ENCODE measurements at regions not wholly inside any gene's neighbourhood (a gene's known extent, or its start where the extent isn't known, plus 50 kb on each side); places are given as distances from the start of the nearest gene placed in this dataset.

DNA sequence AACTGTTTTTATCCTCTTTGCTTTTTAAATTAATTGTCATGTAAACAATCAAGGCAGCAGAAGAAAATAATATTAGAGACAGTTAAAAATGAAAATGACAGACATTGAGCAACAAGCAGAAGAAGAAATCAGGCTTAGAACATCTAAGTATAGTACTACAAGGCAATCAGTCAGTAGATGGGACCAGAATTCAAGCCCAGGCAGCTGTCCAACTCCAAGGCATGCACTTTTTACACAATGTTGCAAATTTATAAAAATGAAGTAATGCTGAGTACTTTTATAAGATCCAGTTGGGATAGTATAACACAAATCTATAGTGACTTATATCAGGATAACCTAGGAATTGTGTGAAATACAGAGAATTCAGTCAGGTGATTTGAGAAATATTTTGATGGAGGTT, 2815.8 kb downstream of the PCDH9 start:
- no peak for DNase-seq

DNA sequence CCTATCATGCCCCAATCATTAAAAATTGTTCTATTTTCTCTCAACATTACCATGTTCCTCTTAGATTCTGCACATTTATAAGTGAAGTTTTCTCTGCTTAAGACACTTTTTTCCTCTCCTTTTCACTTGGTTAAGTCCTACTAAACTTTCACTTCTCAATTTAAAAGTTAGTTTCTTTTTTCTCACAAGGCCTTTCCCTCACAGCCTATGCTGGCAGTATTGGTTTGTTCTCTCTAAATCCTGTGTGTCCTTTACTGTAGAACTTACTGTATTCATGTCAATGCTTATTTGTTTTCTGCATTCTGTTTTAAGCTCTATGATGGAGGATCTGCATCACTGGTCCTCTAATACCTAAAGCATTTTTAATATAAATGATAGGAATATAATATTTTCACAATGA, 2816.6 kb downstream of the PCDH9 start:
- DNase-seq: no peak

DNA sequence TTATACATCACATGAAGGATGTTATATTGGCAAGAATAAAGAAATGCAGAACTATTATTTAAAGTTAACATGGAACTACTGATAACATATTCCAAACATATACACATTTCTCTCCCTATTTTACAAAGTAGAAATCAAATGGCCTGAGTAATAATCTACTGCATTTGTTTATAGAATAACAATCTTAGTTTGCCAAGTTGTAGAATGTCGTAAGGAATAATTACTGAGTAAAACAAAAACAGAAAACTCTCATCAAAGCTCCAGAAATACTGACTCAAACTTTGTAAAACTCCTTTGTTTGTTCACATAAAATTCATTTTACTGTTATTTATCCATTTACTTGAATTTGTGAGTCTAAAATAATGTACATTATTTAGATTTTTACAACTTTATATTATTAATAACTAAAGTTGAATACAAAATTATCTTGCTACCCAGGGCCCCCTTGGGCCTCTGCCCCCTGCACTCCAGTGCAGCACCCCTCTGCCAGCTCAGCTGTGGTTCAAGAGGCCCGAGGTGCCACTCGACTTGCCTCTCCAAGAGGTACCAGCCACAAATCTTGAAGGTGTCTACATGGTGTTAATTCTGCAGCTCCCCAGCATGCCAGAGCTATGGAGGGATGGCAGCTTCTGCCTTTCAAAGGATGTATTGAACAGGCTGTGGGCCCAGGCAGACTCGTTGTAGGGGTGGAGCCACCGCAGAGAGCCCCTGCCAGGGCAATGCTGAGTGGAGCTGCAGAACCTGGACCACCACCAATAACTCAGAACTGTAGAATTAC, 2819.7 kb downstream of the PCDH9 start:
- DNase-seq: no peak

DNA sequence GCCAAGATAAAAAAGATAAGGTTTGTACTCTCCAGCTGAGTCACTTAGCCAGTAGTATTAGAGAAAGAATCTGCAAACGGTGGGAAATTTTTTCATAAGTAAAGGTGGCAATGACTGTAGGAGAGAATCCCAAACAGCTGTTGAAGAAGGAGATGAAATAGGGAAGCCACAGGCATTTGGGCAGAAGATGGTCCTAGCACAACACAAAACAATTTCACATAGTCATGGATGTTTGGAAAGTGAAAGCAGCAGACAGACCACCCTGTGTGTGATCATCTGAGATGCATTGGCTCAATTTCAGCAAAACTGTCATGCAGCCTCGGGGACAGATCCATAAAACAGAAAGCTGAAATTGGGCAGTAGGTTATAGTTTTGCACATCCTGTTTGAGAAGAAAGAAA, 2832.4 kb downstream of the PCDH9 start:
- no peak for DNase-seq

DNA sequence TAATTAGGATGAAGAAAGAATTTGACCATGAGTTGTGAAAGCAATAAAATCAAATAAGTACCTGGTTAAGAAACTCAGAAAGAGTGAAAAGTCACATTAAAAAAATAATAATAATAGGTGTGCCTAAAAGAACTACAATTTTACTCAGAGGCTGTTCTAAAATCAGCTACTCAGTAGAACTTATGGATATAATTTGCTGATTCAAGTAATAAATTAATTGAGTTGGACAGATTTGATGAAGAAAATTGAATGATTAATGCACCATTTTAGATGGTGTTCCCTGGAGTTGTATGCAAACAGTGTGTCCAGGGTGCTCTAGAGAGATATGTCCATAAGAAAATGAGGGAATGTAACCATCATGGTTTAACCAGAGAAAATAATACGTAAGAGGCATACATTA, 2852.5 kb downstream of the PCDH9 start:
- no peak for DNase-seq

DNA sequence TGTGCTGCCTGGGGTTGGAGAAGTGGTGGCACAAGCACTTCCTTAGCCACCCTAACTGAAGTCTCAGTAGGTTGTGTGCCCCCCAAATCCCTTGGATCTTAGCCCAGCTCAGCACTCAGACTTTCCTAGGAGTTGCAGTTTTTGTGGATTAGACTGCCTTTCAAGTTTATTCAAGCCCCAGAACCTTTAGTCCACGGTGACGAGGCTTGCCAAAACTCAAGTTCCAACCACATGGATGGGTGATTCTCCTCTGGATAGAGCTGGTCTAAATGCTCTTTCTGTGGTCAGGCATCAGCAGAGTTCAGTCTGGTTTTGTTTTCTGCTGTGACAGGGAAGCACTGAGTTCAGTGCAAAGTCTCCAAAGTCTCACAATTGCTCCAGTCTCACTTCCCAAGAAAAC, 2858.7 kb downstream of the PCDH9 start:
- no peak for DNase-seq

DNA sequence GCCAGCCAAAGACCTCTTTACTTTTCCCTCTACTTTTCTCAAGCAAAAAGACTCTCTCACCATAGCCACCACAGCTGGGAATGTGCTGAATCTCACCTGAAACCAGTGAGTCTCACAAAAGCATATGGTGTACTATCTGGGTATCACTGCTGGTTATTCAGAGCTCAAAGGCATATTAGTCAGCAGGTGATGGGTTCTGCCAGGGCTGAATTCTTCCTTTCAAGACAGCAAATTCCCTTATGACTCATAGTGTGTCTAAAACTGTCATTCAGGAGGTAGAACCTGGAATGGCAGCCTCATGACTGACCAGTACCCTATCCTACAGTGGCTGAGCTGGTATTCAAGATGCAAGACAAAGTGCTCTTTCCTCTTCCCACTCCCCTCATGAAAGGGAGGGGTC, 2859.1 kb downstream of the PCDH9 start:
- no peak for DNase-seq

DNA sequence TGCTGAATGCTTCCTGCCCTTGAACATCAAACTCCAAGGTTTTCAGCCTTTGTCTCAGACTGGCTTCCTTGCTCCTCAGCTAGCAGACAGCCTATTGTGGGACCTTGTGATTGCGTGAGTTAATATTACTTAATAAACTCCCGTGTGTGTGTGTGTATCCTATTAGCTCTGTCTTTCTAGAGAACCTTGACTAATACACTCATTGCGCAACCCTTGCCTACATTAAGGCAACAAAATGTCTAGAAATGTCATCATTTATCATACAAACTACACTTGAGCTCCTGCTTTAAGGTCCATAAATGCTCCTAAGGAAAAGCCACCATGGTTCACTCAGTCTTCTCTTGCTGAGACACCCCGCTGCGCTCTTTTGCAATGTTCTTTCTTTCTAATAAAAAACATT, 2861.0 kb downstream of the PCDH9 start:
- DNase-seq: no peak

DNA sequence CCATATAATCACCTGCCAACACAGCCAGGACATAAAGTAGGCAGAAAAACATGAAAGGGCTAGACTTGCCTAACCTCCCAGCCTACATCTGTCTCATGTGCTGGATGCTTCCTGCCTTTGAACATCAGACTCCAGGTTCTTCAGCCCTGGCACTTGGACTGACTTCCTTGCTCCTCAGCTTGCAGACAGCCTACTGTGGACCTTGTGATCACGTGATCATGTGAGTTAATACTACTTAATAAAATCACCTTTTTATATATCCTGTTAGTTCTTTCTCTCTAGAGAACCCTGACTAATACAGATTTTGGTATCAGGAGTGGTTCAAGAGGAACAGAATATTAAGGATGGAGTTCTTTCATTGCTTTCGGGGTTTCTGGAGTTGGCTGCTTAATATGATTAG, 2867.6 kb downstream of the PCDH9 start:
- no peak for DNase-seq

DNA sequence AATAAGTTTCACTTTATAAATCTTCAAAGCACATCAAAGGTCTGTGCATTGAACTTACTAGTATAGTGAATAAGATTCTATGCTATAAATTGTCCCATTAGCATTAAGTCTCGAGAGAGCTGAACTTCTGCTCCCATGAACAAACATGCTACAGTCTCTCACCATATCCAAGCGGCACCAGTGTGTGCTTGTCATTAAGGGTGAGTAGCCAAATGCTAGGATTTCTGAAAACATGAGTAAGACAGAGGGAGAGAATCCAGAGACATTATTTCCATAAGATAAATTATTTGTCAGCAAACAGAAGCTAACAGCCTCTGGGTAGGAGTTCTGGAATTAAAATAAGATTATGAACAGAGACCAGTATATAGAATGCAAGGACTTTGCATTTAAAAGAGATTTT, 2882.5 kb downstream of the PCDH9 start:
- no peak for DNase-seq

DNA sequence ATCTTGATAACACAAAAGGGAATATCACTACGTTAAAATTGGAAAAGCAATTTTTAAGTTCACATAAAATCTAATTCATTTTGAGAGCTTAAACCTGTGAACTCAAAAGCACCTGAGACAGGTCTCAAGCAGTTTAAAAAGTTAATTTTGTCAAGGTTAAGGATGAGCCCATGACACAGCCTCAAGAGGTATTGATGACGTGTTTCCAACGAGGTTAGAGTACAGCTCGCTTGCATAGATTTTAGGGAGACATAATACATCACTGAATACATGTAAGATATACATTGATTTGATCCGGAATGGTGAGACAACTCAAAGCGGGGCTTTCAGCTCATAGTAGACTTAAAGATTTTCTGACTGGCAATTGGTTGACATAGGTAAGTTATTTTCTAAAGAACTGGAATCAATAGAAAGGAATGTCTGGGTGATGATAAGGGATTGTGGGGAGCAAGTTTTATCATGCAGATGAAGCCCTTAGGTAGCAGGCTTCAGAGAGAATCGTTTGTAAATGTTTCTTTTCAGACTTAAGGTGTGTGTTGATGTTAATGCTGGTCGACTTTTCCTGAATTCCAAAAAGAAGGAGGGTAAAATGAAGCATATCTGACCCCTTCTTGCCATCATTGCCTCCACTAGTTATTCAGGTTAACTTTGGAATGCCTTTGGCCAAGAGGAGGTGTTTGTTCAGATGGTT, 2890.6 kb downstream of the PCDH9 start:
- DNase-seq: no peak

DNA sequence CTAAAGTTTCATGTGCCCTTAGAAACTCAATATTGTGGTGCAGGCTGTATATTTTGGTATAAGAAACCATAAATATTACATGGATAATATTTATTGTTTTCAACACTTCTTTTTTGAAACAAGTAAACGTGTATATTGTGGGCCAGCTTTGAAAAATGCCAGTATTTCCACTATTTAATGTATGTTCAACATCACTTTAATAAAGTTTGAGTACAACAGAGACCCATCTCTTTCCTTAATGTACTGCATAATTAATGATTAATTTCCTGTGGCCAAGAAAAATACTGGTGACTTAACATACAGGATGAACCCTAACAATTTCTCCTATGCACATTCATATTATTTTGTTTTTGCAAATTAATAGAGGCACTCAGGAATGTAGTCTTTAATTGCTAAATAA, 2891.5 kb downstream of the PCDH9 start:
- no peak for DNase-seq

DNA sequence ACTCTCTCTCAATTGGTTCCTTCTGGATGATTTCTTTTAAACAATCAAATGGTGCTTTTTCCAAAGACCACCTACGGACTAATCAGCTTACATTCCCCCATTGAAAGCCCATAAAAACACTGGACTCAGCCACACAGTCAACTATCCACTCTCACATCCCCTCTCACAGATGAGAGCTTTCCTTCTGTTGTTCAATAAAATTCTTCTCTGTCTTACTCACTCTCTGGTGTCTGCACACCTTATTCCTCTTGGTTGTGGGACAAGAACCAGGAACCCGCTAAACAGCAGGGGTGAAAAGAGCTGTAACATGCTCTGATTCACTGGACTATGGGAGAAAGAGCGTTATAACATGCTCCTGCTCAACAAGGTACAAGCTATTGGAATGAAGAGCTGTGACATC, 2896.2 kb downstream of the PCDH9 start:
- no peak for DNase-seq

DNA sequence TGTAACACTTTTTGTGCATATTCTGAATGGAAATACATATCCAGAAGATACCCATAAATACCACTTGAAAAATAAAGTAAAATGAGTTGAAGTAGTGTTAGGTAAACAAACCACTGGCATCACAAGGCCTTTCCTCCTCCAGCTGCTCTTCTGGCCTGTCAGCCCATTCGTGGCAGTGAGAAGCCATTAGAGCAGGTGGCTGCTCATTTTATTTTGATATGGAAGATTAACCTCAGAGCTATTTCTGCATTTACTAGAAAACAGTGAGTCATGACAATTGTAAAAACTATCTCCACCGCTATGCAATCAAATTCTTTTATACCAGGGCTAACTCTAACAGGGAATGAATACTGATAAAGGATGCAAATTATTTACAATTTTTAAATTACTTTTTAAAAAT, 2898.1 kb downstream of the PCDH9 start:
- DNase-seq: no peak

DNA sequence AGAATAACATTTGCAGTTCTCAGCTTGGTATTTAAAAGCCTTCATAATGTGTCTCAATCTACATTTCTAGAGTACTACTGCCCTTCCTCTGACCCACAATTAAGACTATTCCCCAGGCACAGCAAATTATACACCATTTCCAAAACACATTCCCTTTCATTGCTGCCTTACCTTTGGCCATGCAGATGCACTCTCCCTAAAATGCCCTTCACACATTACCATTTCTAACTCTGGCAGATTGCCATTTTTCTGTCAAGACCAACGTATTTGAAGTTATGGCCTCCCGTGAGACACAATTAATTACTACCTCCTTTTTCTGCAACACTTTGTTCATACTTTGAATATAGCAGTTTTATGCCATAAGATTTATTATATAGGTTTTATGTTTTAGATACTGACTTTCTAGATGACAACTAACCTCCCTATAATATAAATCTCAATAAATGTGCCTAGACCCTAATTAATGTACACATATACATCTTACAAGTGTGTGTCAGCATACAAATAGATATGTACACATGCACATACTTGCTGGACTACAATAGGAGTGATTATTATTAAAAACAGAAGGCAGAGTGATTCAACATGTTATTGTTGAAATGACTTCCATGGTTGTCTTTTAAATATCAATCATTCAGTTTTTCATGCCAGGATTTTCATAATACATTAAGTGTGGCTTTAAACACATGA, 2902.5 kb downstream of the PCDH9 start:
- DNase-seq: no peak

DNA sequence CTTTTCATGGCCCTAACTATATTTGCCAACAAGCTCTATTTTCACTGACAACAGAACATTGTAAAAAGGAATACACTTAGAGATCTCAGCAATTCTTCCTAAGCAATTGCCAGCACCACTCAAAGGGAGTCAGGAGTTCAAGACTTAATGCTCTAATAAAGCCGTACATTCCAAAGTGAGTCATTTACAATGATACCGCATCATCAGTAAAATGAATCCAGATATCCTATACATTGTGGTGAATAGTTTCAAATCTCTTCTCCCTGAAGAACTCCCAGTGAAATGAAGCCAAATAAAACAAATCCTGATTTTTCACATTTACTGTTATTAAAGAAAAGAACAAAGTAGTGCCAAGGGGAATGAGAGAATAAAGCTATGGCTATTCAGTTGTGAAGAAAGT, 2898.7 kb upstream of the PCDH20 start:
- DNase-seq: no peak

DNA sequence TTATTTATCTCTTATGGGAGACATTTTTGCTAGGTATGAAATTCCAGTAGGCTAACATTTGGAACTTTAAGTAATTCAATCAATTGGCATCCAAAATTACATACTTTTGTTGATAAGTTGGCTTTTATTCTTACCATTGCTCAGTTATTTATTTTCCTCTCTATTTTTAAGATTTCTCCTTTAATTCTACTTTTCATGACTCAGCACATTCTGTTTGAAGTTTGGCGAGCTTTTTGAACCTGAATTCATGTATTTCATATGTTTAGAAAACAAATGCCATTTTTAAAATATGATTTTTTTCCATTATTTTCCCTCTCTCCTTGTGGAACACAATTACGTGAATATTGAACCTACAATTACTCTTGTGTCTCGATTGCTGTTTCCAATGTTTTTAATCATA, 2896.3 kb upstream of the PCDH20 start:
- DNase-seq: no peak

DNA sequence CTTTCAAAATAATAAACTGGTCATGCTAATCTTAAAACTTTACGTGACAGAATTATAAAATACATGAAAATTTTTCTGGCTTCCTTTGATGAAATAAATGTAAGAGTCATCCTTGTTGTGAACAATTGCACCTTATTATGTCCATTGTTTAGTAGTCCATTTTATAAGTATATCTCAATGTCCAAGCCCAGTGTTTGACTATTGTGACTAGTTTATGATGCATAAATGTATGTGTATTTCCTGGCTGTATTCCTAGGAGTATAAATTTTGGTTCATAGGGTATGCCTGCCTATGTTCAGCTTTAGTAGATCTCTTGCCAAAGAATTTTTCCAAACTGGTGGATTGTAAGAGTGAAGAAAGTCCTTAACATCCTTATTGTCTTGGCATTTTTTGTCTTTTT, 2895.5 kb upstream of the PCDH20 start:
- no peak for DNase-seq

DNA sequence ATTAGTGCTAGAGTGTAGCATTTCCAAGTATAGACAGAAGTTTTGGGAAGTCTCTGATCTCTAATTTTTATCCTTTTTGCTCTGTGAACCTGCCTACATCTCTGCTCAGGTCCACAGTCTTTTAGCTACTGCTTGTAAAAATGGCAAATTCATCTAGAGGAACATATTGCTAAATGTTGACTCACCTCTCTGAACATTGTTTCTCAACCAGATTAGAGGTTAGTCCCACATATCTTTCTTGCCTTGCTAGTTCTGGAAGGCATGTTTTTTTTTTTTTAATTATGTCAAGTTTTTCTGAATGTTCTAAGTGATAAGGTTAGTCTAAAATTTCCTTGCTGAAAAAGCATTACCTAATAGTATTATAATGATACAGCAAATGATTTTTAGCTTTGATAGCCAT, 2889.6 kb upstream of the PCDH20 start:
- DNase-seq: no peak

DNA sequence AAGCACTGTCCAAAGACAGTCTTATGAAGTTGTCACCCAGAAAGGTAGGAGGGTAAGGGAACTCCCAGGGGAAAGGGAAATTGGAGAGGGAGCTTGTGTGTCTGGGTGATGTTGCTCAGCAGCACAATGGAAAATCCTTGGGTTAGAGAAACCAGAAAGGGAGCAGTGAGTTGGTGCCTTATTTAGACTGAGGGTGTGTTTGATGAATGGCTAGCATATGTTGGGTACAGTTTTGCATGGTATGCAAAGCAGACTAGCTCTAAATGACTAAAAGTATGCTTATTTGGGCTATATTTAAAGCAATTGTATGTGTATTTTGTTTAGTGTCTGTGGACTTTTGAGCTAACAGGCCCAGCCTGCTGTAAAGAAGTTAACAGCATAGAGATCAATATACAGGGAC, 2884.6 kb upstream of the PCDH20 start:
- DNase-seq: no peak

DNA sequence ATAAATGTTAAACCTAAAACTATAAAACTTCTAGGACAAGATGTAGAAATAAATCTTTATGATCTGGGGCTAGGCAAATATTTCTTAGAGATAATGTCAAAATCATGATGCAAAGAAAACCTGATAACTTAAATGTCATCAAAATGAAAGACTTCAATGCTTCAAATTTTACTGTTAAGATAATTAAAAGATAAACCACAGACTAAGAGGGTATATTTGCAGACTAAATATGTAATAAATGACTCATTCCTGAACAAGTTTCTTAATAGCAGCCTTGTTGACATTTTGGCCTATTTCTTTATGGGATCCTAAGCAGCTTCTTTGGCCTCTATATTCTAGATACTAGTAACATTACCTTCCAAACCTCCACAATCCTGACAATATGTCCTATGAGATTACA, 2878.3 kb upstream of the PCDH20 start:
- no peak for DNase-seq

DNA sequence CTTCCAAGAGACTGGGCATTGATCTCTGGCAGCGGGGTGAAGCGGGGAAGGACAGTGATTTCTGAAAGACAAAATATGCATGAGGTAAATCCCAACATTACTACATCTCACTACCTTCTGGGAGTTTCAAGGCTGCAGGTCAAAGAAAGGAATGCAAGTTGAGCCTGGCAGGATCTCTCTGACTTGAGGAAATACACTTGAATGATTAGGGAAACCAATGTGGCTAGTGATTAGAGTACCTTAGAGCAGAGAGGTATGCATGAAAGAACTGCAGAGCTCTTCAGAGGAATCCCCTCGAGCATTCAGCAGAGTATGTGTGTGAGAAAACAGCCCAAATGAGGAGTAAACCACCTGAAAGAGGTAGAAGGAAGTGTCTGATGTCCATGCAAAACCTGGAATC, 2874.1 kb upstream of the PCDH20 start:
- DNase-seq: no peak

DNA sequence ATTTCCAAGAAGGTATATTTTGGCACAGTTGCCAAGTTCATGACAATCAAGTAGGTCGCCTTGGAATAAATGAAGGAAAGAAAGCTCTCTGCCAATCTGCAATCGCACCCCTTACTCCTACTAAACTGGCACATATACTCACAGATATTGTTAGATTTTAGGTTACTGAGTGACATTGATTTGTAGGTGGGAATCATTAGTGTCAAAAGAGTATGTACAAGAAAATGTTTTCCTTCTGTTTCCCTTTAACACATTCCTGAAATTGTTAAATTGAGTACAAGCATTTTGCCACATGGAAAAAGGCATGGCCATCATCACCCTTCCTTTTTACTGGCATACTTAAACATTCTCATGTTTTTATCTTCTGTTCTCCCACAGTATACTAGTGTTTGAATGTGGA, 2868.3 kb upstream of the PCDH20 start:
- DNase-seq: no peak

DNA sequence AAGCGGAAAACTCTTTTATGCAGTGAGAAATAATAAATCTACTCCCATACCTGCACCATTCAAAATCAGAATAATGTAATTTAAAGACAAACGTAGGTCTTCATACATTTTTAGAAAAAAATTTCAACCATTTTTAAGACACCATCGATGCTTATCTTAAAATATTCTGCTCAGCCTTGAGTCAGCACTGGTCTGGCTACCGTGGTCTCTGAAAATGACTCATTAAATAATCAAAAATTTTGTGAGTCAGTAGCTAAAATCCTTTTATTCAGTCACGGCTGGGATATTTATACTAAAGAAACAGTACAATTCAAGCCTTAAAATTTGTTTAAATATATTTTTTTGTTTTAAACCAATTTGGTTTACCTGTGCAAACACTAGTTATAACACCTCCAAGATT, 2862.8 kb upstream of the PCDH20 start:
- no peak for DNase-seq

All from right kidney (tissue), 1 donor.